ENCODE measurements at regions not wholly inside any gene's neighbourhood (a gene's known extent, or its start where the extent isn't known, plus 50 kb on each side); places are given as distances from the start of the nearest gene placed in this dataset.

DNA sequence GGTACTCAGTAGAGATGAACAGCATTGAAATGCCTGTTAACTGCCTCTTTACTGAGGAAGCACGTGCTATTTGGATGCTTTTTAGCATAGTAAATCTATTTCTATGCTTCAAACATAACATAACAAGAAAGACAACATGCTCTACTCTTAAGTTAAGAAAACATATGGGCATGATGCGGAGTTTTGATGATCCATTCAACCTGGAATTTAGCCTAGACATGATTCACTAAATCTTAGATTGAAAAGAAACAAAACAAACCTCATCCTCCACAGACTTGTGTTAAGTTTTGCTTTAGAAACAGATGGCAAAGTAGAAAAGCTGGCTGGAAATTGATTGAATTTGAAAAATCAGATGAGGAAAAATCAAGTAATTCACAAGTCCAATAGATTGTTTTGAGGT is 593.8 kb downstream of the OLFM4 start:
- Histone ChIP-seq H3K9me3 (no peaks in the 10 kb centered on the region), H3K4me3 (no peak overlapping the region), H3K27me3 (no peaks in the 10 kb centered on the region), H3K4me1 (no peaks in the 10 kb centered on the region), H3K27ac (no peak overlapping the region), H3K36me3 (no peaks in the 10 kb centered on the region)
- intact Hi-C loops (cut with DNase I), result no loop called here
- 9 to 15% methylated on average over 2 of the region's 2 CpGs for WGBS, 2 donors
- no peak for DNase-seq
- TF ChIP-seq, protein P1, sequence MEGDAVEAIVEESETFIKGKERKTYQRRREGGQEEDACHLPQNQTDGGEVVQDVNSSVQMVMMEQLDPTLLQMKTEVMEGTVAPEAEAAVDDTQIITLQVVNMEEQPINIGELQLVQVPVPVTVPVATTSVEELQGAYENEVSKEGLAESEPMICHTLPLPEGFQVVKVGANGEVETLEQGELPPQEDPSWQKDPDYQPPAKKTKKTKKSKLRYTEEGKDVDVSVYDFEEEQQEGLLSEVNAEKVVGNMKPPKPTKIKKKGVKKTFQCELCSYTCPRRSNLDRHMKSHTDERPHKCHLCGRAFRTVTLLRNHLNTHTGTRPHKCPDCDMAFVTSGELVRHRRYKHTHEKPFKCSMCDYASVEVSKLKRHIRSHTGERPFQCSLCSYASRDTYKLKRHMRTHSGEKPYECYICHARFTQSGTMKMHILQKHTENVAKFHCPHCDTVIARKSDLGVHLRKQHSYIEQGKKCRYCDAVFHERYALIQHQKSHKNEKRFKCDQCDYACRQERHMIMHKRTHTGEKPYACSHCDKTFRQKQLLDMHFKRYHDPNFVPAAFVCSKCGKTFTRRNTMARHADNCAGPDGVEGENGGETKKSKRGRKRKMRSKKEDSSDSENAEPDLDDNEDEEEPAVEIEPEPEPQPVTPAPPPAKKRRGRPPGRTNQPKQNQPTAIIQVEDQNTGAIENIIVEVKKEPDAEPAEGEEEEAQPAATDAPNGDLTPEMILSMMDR (IDR thresholded peaks at IDR 0.05), result no peak
- TF ChIP-seq POLR2A (IDR thresholded peaks at IDR 0.05), result no peak

DNA sequence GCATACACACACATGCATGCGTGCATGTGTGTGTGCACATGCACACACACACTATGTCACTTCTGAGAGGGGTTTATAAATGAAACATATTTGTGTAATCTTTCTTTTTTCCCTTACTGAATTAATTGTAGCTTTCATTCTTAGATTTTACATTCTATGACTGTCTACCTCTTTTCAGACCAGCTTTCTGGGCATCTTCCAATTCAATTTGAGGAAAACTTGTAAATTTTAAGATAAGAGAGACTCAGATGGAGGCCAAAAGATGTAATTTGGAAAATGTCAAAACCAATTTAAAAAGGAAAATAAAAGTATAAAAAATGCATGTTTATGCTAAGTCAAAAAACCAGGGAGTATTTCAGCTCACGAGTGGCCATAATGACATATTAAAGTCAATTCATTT is 594.5 kb downstream of the OLFM4 start:
- TF ChIP-seq, protein P1 (IDR thresholded peaks at IDR 0.05), result no peak
- TF ChIP-seq POLR2A (IDR thresholded peaks at IDR 0.05), result no peak
- Histone ChIP-seq H3K4me3 (no peak overlapping the region), H3K27me3 (no peaks in the 10 kb centered on the region), H3K27ac (no peak overlapping the region), H3K9me3 (no peaks in the 10 kb centered on the region), H3K36me3 (no peaks in the 10 kb centered on the region), H3K4me1 (no peaks in the 10 kb centered on the region)
- intact Hi-C loops (cut with DNase I), result no loop called here
- WGBS, 2 donors, result 64 to 76% methylated on average over 2 of the region's 2 CpGs
- no peak for DNase-seq

DNA sequence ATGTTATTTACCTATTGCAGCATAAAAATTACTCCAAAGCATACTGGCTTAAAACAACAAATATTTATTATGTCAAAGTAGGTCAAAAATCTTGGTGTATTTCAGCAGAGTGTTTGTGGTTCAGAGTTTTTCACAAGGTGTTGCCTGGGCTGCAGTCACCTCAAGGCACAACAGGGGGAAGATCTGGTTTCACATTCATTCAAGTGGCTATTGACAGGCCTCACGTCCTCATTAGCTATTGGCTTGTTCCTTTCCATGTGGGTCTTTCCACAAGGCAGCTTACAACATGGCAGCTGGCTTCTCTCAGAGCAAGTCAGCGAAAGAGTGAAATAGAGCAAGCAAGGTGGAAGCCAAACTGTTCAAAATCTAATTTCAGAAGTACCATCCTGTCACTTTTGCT is 602.9 kb downstream of the OLFM4 start:
- TF ChIP-seq POLR2A (IDR thresholded peaks at IDR 0.05), result no peak
- TF ChIP-seq, protein P1 (IDR thresholded peaks at IDR 0.05), result no peak
- intact Hi-C loops (cut with DNase I), result no loop called here
- Histone ChIP-seq H3K27ac (no peak overlapping the region), H3K27me3 (no peaks in the 10 kb centered on the region), H3K9me3 (no peaks in the 10 kb centered on the region), H3K4me1 (no peaks in the 10 kb centered on the region), H3K4me3 (no peak overlapping the region), H3K36me3 (no peaks in the 10 kb centered on the region)
- 46 to 66% methylated on average over 2 of the region's 2 CpGs for WGBS, 2 donors
- DNase-seq, result no peak

DNA sequence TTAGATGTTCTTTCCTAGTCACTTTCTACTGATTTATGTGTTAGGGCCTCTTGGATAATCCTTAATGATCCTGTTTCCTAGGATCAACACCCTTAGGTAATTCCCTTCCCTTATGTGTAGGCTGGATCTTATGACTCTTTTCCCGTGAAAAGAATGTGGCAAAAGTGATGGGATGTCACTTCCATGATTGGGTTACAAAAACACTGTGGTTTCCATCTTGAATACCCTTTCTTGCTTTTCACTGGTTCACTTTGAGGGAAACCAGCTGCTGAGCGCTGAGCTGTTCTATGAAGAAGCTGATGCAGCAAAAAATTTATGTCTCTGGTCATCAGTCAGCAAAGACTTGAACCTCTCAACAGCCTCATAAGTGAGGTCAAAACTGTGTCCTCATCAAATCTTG is 609.4 kb downstream of the OLFM4 start:
- intact Hi-C loops (cut with DNase I), result no loop called here
- Histone ChIP-seq H3K4me1 (no peaks in the 10 kb centered on the region), H3K27me3 (no peaks in the 10 kb centered on the region), H3K4me3 (no peak overlapping the region), H3K9me3 (no peaks in the 10 kb centered on the region), H3K27ac (no peak overlapping the region), H3K36me3 (no peaks in the 10 kb centered on the region)
- no peak for TF ChIP-seq POLR2A (IDR thresholded peaks at IDR 0.05)
- TF ChIP-seq, protein P1 (IDR thresholded peaks at IDR 0.05), result no peak
- WGBS, 2 donors, result 39 to 64% methylated on average over 2 of the region's 2 CpGs
- no peak for DNase-seq

DNA sequence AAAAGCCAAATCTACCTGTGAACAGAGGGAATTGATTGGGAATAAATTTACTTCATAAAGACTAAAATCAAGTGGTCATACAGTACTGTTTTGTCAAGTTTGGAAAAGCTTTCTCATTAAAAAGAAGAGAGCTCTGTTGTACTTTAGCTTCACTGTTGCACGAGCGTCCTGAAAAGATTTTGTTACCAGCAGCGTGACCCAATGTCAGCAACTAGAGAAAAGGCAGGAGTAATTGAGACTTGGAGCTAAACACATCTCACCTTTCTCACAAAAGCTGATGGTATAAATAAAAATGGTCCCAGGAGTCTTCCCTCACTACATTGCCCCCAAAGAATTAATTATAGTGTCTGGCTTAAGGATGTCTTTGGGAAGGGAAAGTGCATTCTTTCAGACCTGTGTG is 613.7 kb downstream of the OLFM4 start:
- WGBS, 2 donors, result 44 to 45% methylated on average over 3 of the region's 3 CpGs
- no peak overlapping the region for H3K4me3 ChIP-seq
- no peaks in the 10 kb centered on the region for H3K27me3 ChIP-seq
- no peak overlapping the region for H3K27ac ChIP-seq
- DNase-seq, result no peak
- H3K4me1 ChIP-seq, result no peaks in the 10 kb centered on the region
- no peaks in the 10 kb centered on the region for H3K9me3 ChIP-seq
- no peaks in the 10 kb centered on the region for H3K36me3 ChIP-seq
- TF ChIP-seq POLR2A (IDR thresholded peaks at IDR 0.05), result no peak
- TF ChIP-seq, protein P1 (IDR thresholded peaks at IDR 0.05), result no peak
- intact Hi-C loops (cut with DNase I), result no loop called here

Measured in esophagus squamous epithelium (tissue), 5 donors.